ENCODE measurements at regions not wholly inside any gene's neighbourhood (a gene's known extent, or its start where the extent isn't known, plus 50 kb on each side); places are given as distances from the start of the nearest gene placed in this dataset.
A peak's percentile ranks its signal among the peaks of the same experiment; 100 is the strongest.

DNA sequence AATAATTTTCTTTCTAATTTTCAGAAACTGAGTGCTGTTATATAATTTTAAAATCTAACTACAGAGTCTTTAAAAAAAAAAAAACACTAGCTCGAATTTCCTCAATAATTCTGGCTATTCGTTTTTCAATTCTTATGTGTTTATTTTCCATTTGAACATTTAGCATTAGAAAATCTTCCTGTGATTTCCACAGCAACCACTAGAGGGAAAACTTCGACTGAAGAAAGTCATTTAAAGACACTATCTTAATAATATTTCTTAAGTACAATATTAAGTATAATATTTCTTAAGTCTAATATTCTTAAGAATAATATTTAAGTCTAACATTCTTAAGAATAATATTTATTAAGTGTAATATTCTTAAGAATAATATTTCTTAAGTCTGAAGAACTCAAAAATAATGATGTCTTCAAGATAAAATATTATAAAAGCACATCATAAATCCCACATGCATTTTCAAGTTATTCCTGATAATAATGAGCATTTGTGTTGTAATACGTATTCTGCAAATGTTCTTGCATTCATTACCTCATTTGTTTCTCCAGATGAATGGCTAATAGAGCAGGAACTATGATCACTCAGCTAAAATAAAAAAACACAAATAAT, 118.4 kb upstream of the WDR17 start:
- peak; percentile 58 for DNase-seq (ENCODE audit: low spot score)

- DNase-seq (ENCODE audit: low spot score) = no peak
These were observed 113.8 kb upstream of the WDR17 start for GRCh38 chr4:175951794-175952193.

- no peak for DNase-seq (ENCODE audit: low spot score)
These were observed 112.5 kb upstream of the WDR17 start for GRCh38 chr4:175953116-175953515.

DNA sequence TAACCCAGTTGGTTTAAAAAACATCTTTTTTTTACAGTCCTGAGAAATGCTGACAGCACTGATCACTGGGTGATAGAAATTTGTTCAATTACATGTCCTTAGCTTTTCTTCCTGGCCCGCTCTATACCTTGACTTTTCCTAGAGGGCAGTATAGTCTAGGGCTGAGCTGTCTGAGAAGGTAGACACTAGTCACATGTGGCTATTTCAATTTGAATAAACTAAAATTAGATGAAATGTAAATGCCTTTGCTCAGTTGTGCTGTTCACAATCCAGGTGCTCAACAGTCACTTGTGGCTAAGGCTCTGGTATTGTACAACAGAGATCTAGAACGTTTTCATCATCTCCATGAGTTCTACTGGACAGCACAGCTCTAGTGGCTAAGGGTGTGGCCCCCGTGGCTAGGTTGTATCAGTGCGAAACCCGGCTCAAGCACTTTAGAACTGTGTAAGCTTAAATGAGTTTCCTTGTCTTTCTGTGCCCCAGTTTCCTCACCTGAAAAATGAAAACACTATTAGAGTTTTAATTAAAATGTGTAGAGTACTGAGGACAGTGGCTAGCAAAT, 111.6 kb upstream of the WDR17 start:
- no peak for DNase-seq (ENCODE audit: low spot score)

DNA sequence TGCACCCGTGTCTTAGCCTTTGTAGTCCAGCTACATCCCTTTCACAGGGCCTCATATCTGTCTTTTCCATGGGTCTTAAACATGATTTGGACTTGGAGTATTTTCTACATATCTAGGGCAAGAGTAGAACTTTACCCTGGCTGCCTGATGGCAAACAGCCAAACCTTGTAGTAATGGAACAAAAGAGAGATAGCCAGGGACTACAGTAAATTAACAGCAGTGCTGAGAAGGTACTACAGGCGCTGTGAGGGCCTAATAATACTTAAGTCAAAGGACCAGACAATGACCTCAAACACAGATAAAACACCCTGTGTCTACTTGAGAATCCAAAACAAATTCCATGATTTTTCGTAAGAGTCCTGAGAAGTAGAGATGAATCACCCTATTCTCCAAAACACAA, 111.0 kb upstream of the WDR17 start:
- no peak for DNase-seq (ENCODE audit: low spot score)

DNA sequence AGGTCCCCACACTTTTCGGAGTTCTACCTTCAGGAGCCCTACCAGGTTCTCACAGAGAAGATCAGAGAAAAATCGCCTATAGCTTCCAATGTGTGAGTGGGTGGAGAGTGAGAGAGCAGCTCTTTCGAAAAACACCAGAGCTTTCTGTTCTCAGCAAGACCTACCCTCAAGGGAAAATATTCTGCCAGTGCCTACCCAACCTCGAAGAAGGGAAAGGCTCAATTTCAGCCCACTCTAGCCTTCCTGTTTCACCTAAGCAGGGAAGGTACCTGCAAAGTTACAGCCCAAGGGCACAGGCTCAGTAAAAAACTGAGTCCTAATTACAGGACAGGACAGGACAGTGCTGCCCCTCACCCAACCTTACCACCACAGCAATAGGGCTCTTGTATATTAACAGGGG, 104.0 kb upstream of the WDR17 start:
- no peak for DNase-seq (ENCODE audit: low spot score)

DNA sequence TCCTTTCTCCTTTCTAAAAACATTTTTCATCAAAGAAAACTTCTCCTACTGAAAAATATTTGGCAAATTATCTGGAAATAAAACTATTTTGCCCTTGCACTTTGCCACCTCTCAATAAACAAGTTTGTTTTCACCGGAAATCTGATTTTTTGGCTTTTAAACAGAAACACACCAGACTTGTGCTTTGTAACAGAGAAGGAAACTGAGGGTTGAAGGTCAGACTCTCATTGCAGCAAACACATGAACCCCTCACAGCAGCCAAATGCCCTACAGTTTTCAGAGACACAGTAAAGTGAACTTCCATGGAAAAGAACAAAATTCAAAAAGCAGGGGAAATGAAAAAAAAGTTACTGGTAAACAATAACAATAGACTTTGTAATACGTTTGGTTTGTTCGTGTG, 95.6 kb upstream of the WDR17 start:
- no peak for DNase-seq (ENCODE audit: low spot score)

GRCh38 chr4:175970724-175971123, 94.9 kb upstream of the WDR17 start:
- DNase-seq (ENCODE audit: low spot score) = peak; percentile 28

GRCh38 chr4:175971388-175972179, 94.1 kb upstream of the WDR17 start:
- DNase-seq (ENCODE audit: low spot score) = peak; percentile 38

DNA sequence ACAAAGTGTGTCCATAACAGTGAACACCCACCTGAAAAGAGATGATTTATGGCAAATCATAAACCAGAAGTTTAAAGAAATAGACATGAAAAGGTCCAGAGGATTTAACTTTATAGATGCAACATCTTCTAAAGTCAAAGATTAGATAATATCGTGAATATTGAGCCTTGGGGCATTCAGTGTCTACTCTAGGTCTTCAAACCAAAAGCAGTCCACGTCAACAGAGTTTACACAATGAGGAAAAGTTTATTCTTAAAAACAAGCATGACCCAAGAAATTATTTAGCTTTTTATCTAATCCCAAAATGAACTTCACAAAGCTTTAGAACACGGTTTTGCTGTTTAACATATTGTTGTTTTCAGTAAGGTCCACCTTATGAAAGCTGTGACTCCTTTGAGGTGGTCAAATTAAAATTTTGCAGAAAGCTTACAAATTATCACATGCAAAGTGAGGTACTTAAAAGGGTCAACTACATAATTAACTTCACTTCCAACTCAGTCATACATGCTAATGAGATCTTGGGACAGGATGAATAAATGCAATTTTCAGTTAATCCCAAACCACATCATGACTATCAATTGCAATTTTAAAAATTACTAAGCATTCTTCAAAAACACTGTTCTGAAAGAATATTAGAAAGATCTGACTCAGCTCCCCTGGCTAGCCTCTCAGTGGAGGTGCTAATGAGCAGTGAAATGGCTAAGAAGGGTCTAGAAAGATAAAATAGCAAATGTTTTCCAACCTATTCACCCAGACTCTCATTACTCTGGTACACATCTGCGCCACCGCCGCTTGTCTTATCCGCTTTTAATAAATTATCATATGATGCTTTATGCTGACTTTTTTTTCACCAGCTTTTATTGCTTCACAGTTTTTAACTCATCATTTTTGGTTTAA, 92.4 kb upstream of the WDR17 start:
- no peak for DNase-seq (ENCODE audit: low spot score)

DNA sequence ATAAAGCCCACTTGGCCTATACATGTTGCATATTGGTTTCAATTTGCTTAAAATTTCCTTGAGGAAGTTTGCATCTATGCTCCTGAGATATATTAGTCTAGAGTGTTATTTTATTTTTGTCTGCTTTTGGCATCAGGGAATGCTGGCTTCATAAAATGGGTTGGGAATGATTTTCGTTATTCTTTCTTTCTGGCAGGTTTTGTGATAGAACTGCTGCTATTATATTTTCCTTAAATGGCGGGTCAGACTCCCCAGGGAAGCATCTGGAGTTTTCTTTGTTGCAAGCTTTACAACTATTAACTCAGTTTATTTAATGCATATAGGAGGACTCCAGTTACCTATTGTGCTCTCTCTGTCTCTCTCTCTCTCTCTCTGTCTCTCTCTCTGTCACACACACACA, 82.0 kb upstream of the WDR17 start:
- DNase-seq (ENCODE audit: low spot score) = no peak

DNA sequence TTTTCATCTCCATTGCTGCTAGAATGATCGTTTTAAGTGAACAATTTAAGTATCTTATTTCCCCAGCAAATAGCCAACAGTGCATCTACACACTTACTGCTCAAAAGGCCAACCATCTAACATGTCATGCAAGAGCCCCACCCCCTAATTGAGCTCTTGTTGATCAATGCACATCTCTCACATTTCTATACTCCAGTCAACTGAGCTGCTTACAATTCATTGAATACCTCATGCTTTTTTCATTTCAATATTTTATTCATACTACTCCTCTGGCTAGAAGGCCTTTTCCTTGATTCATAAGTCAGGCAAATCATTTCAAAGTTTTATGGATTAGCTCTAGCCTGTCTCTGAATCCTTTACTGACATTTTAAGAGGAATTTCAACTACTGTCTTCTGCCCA, 79.0 kb upstream of the WDR17 start:
- no peak for DNase-seq (ENCODE audit: low spot score)

GRCh38 chr4:175988511-175988910, 77.1 kb upstream of the WDR17 start:
- peak; percentile 36 for DNase-seq (ENCODE audit: low spot score)

DNA sequence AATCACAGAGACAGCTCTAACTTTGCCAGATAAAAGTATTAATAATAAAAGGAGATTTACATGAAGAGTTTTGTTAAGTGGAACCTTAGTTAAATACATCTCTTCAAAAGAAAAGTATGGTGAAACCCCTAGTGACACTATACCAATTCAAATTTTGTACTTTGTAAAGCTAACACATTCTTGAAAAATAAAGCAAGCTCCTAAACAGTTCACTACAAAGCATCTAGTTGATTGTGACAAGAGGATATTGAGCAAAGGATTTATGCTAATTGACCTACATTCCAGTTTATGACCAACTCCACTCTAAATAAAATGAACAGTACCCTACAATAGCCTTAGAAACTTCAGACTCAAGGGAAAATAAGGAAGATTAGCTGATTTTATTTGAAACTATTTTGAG, 69.4 kb upstream of the WDR17 start:
- DNase-seq (ENCODE audit: low spot score) = no peak

DNA sequence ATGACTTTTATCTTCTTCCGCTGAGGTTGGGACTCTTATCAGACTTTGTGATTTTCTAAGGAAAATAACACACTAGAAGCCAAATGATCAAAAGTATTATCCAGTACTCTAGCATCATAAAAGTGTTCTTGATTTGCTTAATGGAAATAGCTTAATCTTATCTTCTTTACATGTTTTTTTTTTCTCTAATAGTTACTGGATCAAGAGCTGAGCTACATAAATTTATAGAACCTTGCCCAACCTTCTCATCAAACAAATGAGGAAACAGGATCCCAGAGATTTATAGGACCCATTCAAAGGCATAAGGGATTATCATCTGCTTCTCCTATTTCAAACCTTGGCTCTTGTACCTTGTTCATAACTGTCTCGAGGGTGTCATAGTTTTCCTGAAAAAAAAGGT, 68.3 kb upstream of the WDR17 start:
- no peak for DNase-seq (ENCODE audit: low spot score)

DNA sequence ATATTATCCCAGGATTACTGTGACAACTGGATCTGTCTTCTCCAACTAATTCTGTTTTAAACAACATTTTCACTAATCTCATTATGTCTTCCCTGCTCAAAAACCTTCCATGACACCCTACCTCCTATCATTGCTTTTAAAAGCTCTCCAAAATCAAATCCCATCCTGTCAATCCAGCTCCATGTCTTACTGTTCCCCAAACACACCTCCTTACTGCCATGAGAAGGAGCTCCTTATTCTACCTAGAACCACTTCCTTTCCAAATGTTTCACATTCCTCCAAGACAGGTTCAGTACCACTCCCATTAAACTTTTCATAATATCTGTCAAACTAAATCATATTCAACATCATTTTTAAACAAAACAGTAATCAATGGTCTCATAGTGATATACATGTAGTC, 66.9 kb upstream of the WDR17 start:
- no peak for DNase-seq (ENCODE audit: low spot score)

- no peak for DNase-seq (ENCODE audit: low spot score)
These were observed 65.7 kb upstream of the WDR17 start for GRCh38 chr4:175999944-176000343.

GRCh38 chr4:176001151-176002006, 64.3 kb upstream of the WDR17 start:
- DNase-seq (ENCODE audit: low spot score) = peak; percentile 70

DNA sequence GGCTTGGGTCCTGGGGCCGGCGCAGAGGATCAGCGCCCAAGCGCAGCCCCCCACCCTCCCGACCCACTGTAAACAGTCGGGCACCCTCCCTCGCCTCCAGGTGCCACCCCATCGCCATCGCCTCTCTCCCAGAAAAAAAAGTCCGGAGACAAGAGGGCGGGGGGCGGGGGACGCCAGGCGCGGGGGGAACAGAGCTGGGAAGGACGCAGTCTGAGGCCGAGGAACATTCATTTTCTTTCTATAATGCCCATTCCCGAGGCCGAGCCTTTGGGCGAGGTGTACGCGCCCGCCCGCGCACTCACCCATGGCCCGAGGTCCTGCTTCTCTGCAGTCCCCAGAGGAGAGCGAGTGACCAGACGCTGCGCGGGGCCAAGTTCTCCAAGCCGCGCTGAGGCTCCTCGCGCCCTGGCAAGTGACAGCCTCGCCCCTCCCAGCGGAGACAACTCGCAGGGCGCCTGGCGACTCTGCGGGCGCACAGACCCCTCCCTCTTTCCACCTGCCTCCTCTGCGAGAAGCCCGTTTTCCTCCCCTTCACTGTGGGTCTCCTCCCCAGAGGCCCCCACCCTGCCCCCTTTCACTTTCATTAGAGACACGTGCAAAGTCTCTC, 63.5 kb upstream of the WDR17 start:
- DNase-seq (ENCODE audit: low spot score) = no peak

GRCh38 chr4:176005766-176006165, 59.9 kb upstream of the WDR17 start:
- DNase-seq (ENCODE audit: low spot score) = no peak

- no peak for DNase-seq (ENCODE audit: low spot score)
These were observed 56.4 kb upstream of the WDR17 start for GRCh38 chr4:176009254-176009653.

Measured in pons (tissue), 1 donor.